ENCODE measurements at regions not wholly inside any gene's neighbourhood (a gene's known extent, or its start where the extent isn't known, plus 50 kb on each side); places are given as distances from the start of the nearest gene placed in this dataset.

DNA sequence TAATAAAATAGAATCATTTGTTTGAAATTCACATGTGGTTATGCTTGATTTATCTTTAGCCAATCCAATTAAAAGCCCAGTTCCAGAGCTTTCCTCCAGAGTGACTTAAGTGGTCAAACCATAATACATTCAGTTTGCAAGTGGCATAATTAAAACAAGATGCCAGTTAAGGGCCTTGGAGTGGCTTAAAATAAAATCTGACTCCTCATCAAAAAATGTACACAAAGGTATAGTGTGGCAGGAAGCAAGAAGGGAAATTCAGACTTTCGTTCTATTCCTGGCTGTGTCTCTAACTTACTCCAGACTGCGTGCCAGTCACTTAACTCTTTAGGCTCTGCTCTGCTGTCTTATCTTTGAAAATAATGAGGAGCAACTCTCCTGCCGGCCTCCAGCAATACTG, 215.9 kb upstream of the PRNP start (continued):
- TF ChIP-seq REST (IDR thresholded peaks at IDR 0.05; ENCODE audit: low read depth, low read length) = no peak
- TF ChIP-seq, protein P1, sequence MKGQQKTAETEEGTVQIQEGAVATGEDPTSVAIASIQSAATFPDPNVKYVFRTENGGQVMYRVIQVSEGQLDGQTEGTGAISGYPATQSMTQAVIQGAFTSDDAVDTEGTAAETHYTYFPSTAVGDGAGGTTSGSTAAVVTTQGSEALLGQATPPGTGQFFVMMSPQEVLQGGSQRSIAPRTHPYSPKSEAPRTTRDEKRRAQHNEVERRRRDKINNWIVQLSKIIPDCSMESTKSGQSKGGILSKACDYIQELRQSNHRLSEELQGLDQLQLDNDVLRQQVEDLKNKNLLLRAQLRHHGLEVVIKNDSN (IDR thresholded peaks at IDR 0.05; ENCODE audit: borderline replicate concordance, low read depth) = no peak
- TF ChIP-seq PBX3 (IDR thresholded peaks at IDR 0.05) = peak; percentile 55
- no peak for TF ChIP-seq ELF1 (IDR thresholded peaks at IDR 0.05)
- TF ChIP-seq FOXJ3 (CRISPR knock-in tag; IDR thresholded peaks at IDR 0.05) = no peak
- no peak for TF ChIP-seq NRF1 (IDR thresholded peaks at IDR 0.05; ENCODE audit: low read depth, low read length)
- peak; percentile 61; the same call in 1 of the 2 replicates for TF ChIP-seq RXRA (IDR thresholded peaks at IDR 0.05; ENCODE audit: borderline replicate concordance, low read depth)
- TF ChIP-seq GATA2 (CRISPR knock-in tag; IDR thresholded peaks at IDR 0.05) = no peak
- TF ChIP-seq SIN3A (IDR thresholded peaks at IDR 0.05; ENCODE audit: borderline replicate concordance, low read depth, low read length) = no peak

GRCh38 chr20:4469910-4470309, 216.3 kb upstream of the PRNP start:
- Histone ChIP-seq H3K4me2 (peak overlapping the region; percentile 55), H3K27ac (ENCODE audit: low read depth in 2 of 2, low read length in 1 of 2) (peak overlapping the region; percentile 47 to 63; a peak in 3 of 4 replicates)

More at GRCh38 chr20:4469910-4470309, 216.3 kb upstream of the PRNP start:
- 20% methylated on average over 4 of the region's 4 CpGs for WGBS (ENCODE audit: low lambda C conversion rate)
- peak overlapping the region in 1 of 2 experiments; percentile 16; a peak in 2 of 4 replicates for H3K4me3 ChIP-seq (ENCODE audit: low read depth in 2 of 2, low read length in 1 of 2)
- H3K36me3 ChIP-seq (replicated peaks in 1 of 2; ENCODE audit: control insufficient read depth in 1 of 2, insufficient read depth in 2 of 2, low read length in 1 of 2) = no peaks in the 10 kb centered on the region
- H4K20me1 ChIP-seq (ENCODE audit: insufficient read depth) = no peaks in the 10 kb centered on the region
- H3K9me2 ChIP-seq = no peaks in the 10 kb centered on the region
- peaks cover 7 to 47% of the 10 kb centered on the region in 2 experiments for H3K4me1 ChIP-seq (ENCODE audit: control insufficient read depth in 1 of 2, insufficient read depth in 2 of 2, low read depth in 1 of 2, low read length in 1 of 2)
- no peaks in the 10 kb centered on the region for H3K9me3 ChIP-seq
- 0 out of 2 replicates have a peak overlapping the region, but pooled peaks have one; percentile 4 for H3K9ac ChIP-seq
- ChIA-PET CTCF (no interaction called here), POLR2A (no interaction called here)
- H3K27me3 ChIP-seq (ENCODE audit: insufficient read depth) = no peaks in the 10 kb centered on the region
- DNase-seq = no peak
- H3F3A ChIP-seq (replicated peaks; ENCODE audit: insufficient read depth) = peaks cover 21% of the 10 kb centered on the region
- TF ChIP-seq GATA2 (CRISPR knock-in tag; IDR thresholded peaks at IDR 0.05) = no peak
- no peak for TF ChIP-seq RCOR1 (IDR thresholded peaks at IDR 0.05; ENCODE audit: low read length)
- no peak for TF ChIP-seq FOSL2 (IDR thresholded peaks at IDR 0.05; ENCODE audit: borderline replicate concordance, low read depth)
- TF ChIP-seq, protein P1 (IDR thresholded peaks at IDR 0.05; ENCODE audit: borderline replicate concordance, low read depth) = no peak
- TF ChIP-seq PBX3 (IDR thresholded peaks at IDR 0.05) = no peak
- no peak for TF ChIP-seq SIN3A (IDR thresholded peaks at IDR 0.05; ENCODE audit: borderline replicate concordance, low read depth, low read length)
- no peak for TF ChIP-seq ELF1 (IDR thresholded peaks at IDR 0.05)
- no peak for TF ChIP-seq NRF1 (IDR thresholded peaks at IDR 0.05; ENCODE audit: low read depth, low read length)
- TF ChIP-seq POLR2AphosphoS5 (IDR thresholded peaks at IDR 0.05; ENCODE audit: low read depth, low read length) = no peak
- no peak overlapping the region for H2AFZ ChIP-seq (ENCODE audit: low read depth)
- no peaks in the 10 kb centered on the region for H3K79me2 ChIP-seq (ENCODE audit: insufficient read depth)

Measured in SK-N-SH (cell line).